HepG2 (cell line): ENCODE measurements at regions not wholly inside any gene's neighbourhood (a gene's known extent, or its start where the extent isn't known, plus 50 kb on each side); places are given as distances from the start of the nearest gene placed in this dataset.

Source experiments
- ATAC-seq: fragments of 200-7000 bp; cut with Tn5 transposase; 3 replicates; pipeline ENCODE4 v1.9.1; 2020; ENCODE audit warnings: mild to moderate bottlenecking, moderate library complexity
- BruUV-seq: library from RNA; stranded (reverse); fragments of 400-500 nt; replicated peaks from 2 replicates; lab custom pipeline; 2021; lab: Mats Ljungman, UMichigan
- CTCF ChIA-PET: fragments of 300-600 bp; formaldehyde crosslinking; extraction: SDS; loops from one replicate; lab custom pipeline; 2021; ENCODE audit warnings: low total read pairs, inconsistent platforms, low intra/inter-chr PET ratio; lab: Yijun Ruan, JAX
- POLR2A ChIA-PET: fragments of 350-600 bp; sonication (Branson Sonifier 250); formaldehyde crosslinking; loops from one replicate; lab custom pipeline; 2020; ENCODE audit warnings: antibody characterized with exemption, inconsistent platforms; lab: Yijun Ruan, JAX
- DNase-seq: peaks from one replicate; pipeline ENCODE4 v3.0.0-alpha.2; 2015; ENCODE audit warnings: low spot score
- FAIRE-seq: peaks from 3 replicates; lab custom pipeline; 2011; peaks lifted over from hg19 to GRCh38; lab: Jason Lieb, UNC
- H2AFZ ChIP-seq: one replicate; pipeline ENCODE4 v1.6.1; 2011; ENCODE audit warnings: low read length, inconsistent platforms
- H3K27ac ChIP-seq: fragments of 300-600 bp; 3 replicates; pipeline ENCODE4 v1.8.0; 2011; ENCODE audit warnings: mixed run types, mild to moderate bottlenecking, mixed read lengths, low read length, inconsistent platforms; ENCODE audit not compliant: insufficient read depth; ENCODE audit errors: extremely low read length
- H3K27me3 ChIP-seq, 2 experiments: fragments of 200-600 bp in 1 of 2; 2 replicates in 1 of 2; 3 replicates in 1 of 2; pipeline versions ENCODE4 v1.6.0 to v1.8.0; 2011; ENCODE audit warnings: low read length in 2 of 2, mild to moderate bottlenecking in 2 of 2, moderate library complexity in 2 of 2, inconsistent platforms in 1 of 2; ENCODE audit not compliant: insufficient read depth in 2 of 2, control insufficient read depth in 1 of 2
- H3K36me3 ChIP-seq, 2 experiments: fragments of 200-600 bp in 1 of 2; replicated peaks in 1 of 2; 2 replicates in 1 of 2; 3 replicates in 1 of 2; pipeline versions ENCODE4 v1.5.1 to v1.8.0; 2011; ENCODE audit warnings: low read length in 2 of 2, inconsistent platforms in 1 of 2; ENCODE audit not compliant: insufficient read depth in 2 of 2, control insufficient read depth in 1 of 2
- H3K4me1 ChIP-seq: 2 replicates; pipeline ENCODE4 v1.5.1; 2012; ENCODE audit warnings: low read length, inconsistent platforms; ENCODE audit not compliant: insufficient read depth
- H3K4me2 ChIP-seq: 2 replicates; pipeline ENCODE4 v1.6.0; 2011; ENCODE audit warnings: low read depth, low read length, inconsistent platforms
- H3K4me3 ChIP-seq, 3 experiments: fragments of 200-600 bp in 1 of 3; sonication (generic), shearing (Covaris generic) in 1 of 3; replicated peaks in 1 of 3; 2 replicates each; pipeline ENCODE4 v1.5.1; 2011 to 2016; ENCODE audit warnings: low read length in 3 of 3, inconsistent platforms in 2 of 3, low read depth in 2 of 3, mild to moderate bottlenecking in 2 of 3, control low read depth in 1 of 3, mixed read lengths in 1 of 3; ENCODE audit not compliant: insufficient read depth in 1 of 3
- H3K79me2 ChIP-seq: one replicate; pipeline ENCODE4 v1.6.1; 2011; ENCODE audit warnings: low read length, inconsistent platforms; ENCODE audit not compliant: insufficient read depth
- H3K9ac ChIP-seq: 2 replicates; pipeline ENCODE4 v1.6.0; 2011; ENCODE audit warnings: mild to moderate bottlenecking, low read depth, low read length, inconsistent platforms; ENCODE audit not compliant: insufficient read depth
- H3K9me3 ChIP-seq: 2 replicates; pipeline ENCODE4 v1.5.1; 2012; ENCODE audit warnings: mild to moderate bottlenecking, low read length
- H4K20me1 ChIP-seq: 2 replicates; pipeline ENCODE4 v1.6.0; 2011; ENCODE audit warnings: inconsistent platforms, mild to moderate bottlenecking, low read length, moderate library complexity; ENCODE audit not compliant: insufficient read depth
- CTCF ChIP-seq: sonication (generic); formaldehyde crosslinking; IDR thresholded peaks from 2 replicates; pipeline ENCODE4 v1.5.0; 2020; ENCODE audit warnings: mild to moderate bottlenecking, missing genetic modification reagents, moderate library complexity
- FOXC1 ChIP-seq: sonication (generic); formaldehyde crosslinking; IDR thresholded peaks from 2 replicates; pipeline ENCODE4 v1.8.0; 2022; ENCODE audit warnings: mild to moderate bottlenecking, missing genetic modification reagents, borderline replicate concordance
- FOXP1 ChIP-seq, 2 experiments: fragments of 450-650 bp in 1 of 2; IDR thresholded peaks; 2 replicates each; pipeline ENCODE4 v1.6.1; 2017 to 2018; ENCODE audit warnings: antibody characterized with exemption in 1 of 2
- KDM2A ChIP-seq: sonication (generic); formaldehyde crosslinking; IDR thresholded peaks from 2 replicates; pipeline ENCODE4 v1.4.0; 2020; ENCODE audit warnings: low read depth, missing genetic modification reagents, borderline replicate concordance
- KMT2A ChIP-seq: sonication (generic); formaldehyde crosslinking; IDR thresholded peaks from 2 replicates; pipeline ENCODE4 v1.4.0; 2020; ENCODE audit warnings: missing genetic modification reagents
- PBX3 ChIP-seq: sonication (generic); formaldehyde crosslinking; IDR thresholded peaks from 2 replicates; pipeline ENCODE4 v1.8.1; 2023; ENCODE audit warnings: missing genetic modification reagents, inconsistent platforms, borderline replicate concordance
- RXRB ChIP-seq: IDR thresholded peaks from 2 replicates; pipeline ENCODE4 v1.6.1; 2016; ENCODE audit warnings: borderline replicate concordance, missing genetic modification reagents, missing compliant biosample characterization
- XRCC5 ChIP-seq: fragments of 200-400 bp; formaldehyde crosslinking; optimal IDR thresholded peaks from 2 replicates; pipeline ENCODE3; 2017; ENCODE audit warnings: mild to moderate bottlenecking, low read length
- ZFX ChIP-seq: sonication (generic); formaldehyde crosslinking; IDR thresholded peaks from 2 replicates; pipeline ENCODE4 v1.4.0; 2020; ENCODE audit warnings: mild to moderate bottlenecking, low read depth, missing genetic modification reagents, moderate library complexity
- ZMYM4 ChIP-seq: sonication (generic); formaldehyde crosslinking; IDR thresholded peaks from 2 replicates; pipeline ENCODE4 v1.8.1; 2023; ENCODE audit warnings: mild to moderate bottlenecking, missing genetic modification reagents
- ZNF577 ChIP-seq: sonication (generic); formaldehyde crosslinking; IDR thresholded peaks from 2 replicates; pipeline ENCODE4 v1.4.0; 2020; ENCODE audit warnings: mild to moderate bottlenecking, low read depth, missing genetic modification reagents, borderline replicate concordance
- ZNF652 ChIP-seq: IDR thresholded peaks from 2 replicates; pipeline ENCODE4 v1.6.1; 2016; ENCODE audit warnings: low read depth, borderline replicate concordance
- WGBS: methylation state at CpG from one replicate; pipeline ENCODE4 v1.1.6; 2017; ENCODE audit warnings: low lambda C conversion rate; 5-methylcytosine and 5-hydroxymethylcytosine counted together
- in situ Hi-C: cut with HindIII; loops from 2 replicates; pipeline ENCODE4 v1.10.0; 2017; ENCODE audit warnings: low pct_unique_long_range_greater_than_20kb; ENCODE audit not compliant: extremely low pct_ligation_motif_present
- intact Hi-C: fragments of 100-400 bp; cut with micrococcal nuclease; formaldehyde crosslinking; loops from one replicate; pipeline ENCODE4 v1.10.0; 2022; ENCODE audit not compliant: unreplicated experiment
- TF ChIP-seq, protein P1 (sequence below): IDR thresholded peaks from 2 replicates; pipeline ENCODE4 v1.6.1; 2012; ENCODE audit warnings: low read length, improper control_type of control experiment
- TF ChIP-seq, protein P2 (sequence below): sonication (generic); formaldehyde crosslinking; IDR thresholded peaks from 2 replicates; pipeline ENCODE4 v1.8.1; 2023; ENCODE audit warnings: mild to moderate bottlenecking, moderate library complexity, missing genetic modification reagents

- ChIA-PET CTCF (interaction anchor here (1.4 kb wide), 1 partner anchor 488 kb away, joined by 5 read pairs; no protein-coding TSS in a partner anchor), POLR2A (no interaction called here)
- Histone ChIP-seq H3K4me3 (peak overlapping the region in 1 of 3 experiments; percentile 11; a peak in 1 of 6 replicates), H3K4me1 (no peaks in the 10 kb centered on the region; the same call in 1 of the 2 replicates), H3K27me3 (no peaks in the 10 kb centered on the region; a peak in 1 of 5 replicates), H4K20me1 (no peaks in the 10 kb centered on the region), H3K9ac (0 out of 2 replicates have a peak overlapping the region, but pooled peaks have one; percentile 0), H3K27ac (no peak overlapping the region), H2AFZ (peak overlapping the region; percentile 43), H3K9me3 (no peaks in the 10 kb centered on the region), H3K79me2 (no peaks in the 10 kb centered on the region), H3K4me2 (peak overlapping the region; percentile 67), H3K36me3 (no peaks in the 10 kb centered on the region)
- in situ Hi-C loops = loop anchor here (10.0 kb wide), 1 partner anchor 114 kb away; no protein-coding TSS in a partner anchor
- BruUV-seq = no TSS peak
- WGBS = 21% methylated on average over 20 of the region's 20 CpGs
- intact Hi-C loops = loop anchor here (5.0 kb wide), 2 partner anchors 86 to 111 kb away; no protein-coding TSS in a partner anchor
- ATAC-seq (peak; percentile 100), DNase-seq (peak; percentile 45), FAIRE-seq (peak; percentile 66)
- TF ChIP-seq FOXP1 (IDR thresholded peaks at IDR 0.05) (no peak), FOXP1 (CRISPR knock-in tag; IDR thresholded peaks at IDR 0.05) (no peak), FOXC1 (CRISPR knock-in tag) (no peak), XRCC5 (peak; percentile 62), ZNF577 (no peak), KDM2A (CRISPR knock-in tag) (0 out of 2 replicates have a peak, but pooled peaks have one; percentile 26), CTCF (CRISPR knock-in tag) (peak; percentile 82), ZMYM4 (CRISPR knock-in tag) (0 out of 2 replicates have a peak, but pooled peaks have one; percentile 29), PBX3 (CRISPR knock-in tag) (no peak), ZFX (CRISPR knock-in tag) (0 out of 2 replicates have a peak, but pooled peaks have one; percentile 30), ZNF652 (CRISPR knock-in tag) (no peak), RXRB (CRISPR knock-in tag) (0 out of 2 replicates have a peak, but pooled peaks have one; percentile 16), KMT2A (CRISPR knock-in tag) (peak; percentile 46; the same call in 1 of the 2 replicates)
- TF ChIP-seq, protein P1, sequence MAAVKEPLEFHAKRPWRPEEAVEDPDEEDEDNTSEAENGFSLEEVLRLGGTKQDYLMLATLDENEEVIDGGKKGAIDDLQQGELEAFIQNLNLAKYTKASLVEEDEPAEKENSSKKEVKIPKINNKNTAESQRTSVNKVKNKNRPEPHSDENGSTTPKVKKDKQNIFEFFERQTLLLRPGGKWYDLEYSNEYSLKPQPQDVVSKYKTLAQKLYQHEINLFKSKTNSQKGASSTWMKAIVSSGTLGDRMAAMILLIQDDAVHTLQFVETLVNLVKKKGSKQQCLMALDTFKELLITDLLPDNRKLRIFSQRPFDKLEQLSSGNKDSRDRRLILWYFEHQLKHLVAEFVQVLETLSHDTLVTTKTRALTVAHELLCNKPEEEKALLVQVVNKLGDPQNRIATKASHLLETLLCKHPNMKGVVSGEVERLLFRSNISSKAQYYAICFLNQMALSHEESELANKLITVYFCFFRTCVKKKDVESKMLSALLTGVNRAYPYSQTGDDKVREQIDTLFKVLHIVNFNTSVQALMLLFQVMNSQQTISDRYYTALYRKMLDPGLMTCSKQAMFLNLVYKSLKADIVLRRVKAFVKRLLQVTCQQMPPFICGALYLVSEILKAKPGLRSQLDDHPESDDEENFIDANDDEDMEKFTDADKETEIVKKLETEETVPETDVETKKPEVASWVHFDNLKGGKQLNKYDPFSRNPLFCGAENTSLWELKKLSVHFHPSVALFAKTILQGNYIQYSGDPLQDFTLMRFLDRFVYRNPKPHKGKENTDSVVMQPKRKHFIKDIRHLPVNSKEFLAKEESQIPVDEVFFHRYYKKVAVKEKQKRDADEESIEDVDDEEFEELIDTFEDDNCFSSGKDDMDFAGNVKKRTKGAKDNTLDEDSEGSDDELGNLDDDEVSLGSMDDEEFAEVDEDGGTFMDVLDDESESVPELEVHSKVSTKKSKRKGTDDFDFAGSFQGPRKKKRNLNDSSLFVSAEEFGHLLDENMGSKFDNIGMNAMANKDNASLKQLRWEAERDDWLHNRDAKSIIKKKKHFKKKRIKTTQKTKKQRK = no peak
- TF ChIP-seq, protein P2, sequence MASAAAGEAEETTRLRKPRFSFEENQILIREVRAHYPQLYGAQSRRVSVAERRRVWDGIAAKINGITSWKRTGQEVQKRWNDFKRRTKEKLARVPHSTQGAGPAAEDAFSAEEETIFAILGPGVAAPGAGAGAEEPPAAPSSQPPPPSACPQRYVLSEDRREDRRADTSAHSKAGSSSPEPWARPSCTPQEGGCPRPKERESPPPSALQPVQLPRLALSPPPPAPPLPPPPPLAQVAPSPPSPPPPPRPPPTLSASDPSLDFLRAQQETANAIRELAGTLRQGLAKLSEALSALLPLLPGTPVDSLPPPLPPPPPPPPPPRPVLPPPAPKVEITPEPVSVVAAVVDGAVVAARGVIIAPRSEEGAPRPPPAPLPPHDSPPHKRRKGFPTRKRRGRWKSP (CRISPR knock-in tag) = no peak
Measured at GRCh38 chr12:93990832-93991803, 157.3 kb upstream of the PLXNC1 start.
